Activated CD4-positive, alpha-beta T cell treated with anti-CD3 and anti-CD28 coated beads, Interleukin-10, Interleukin-2, amounts not matched to agents 100 ng/mL and 50 ng/mL, durations not matched to agents 16 hours and 8 hours (primary cell): ENCODE measurements at regions not wholly inside any gene's neighbourhood (a gene's known extent, or its start where the extent isn't known, plus 50 kb on each side); places are given as distances from the start of the nearest gene placed in this dataset.
"Not testable (repeated sequence)": the region's sequence is repeated elsewhere in the genome, so short reads cannot be mapped to it uniquely, and the experiment has no call there.

Source experiments
- DNase-seq: peaks from one replicate; pipeline ENCODE4 v3.0.0-alpha.2; 2020

DNA sequence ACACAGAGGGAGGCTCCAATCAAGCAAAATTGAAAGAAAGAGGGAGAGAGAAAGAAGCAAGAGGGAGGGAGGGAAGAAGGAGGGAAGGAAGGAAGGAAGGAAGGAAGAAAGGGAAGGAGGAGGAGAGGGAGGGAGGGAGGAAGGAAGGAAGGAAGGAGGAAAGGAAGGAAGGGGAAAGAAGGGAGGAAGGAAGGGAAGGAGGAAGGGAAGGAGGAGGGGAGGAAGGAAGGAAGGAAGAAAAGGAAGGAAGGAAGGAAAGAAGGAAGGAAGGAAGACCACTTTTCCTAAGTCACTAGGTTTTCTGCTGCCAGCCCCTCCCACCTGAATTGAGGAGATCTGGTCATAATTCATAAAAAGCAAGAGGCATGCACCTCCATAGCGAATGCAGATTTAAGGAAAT lies 287.0 kb downstream of the SP3 start:
- no peak for DNase-seq

DNA sequence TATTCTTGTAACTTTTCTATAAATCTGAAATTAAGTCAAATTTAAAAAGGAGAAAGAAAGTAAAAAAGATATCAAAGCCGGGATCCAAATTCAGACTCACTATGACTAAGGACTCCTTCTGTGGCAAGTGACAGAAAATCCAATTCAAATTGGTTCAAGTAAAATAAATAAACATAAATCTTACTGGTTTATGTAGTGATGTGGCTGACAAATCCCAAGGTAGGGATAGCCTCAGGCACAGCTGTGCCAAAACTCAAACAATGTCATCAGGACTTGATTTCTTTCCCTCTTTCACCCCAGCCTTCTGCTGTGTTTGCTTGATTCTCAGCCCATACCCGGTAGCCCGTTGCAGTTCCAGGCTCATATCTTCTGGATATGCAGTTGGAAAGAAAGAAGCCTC lies 284.6 kb downstream of the SP3 start:
- DNase-seq, result no peak

DNA sequence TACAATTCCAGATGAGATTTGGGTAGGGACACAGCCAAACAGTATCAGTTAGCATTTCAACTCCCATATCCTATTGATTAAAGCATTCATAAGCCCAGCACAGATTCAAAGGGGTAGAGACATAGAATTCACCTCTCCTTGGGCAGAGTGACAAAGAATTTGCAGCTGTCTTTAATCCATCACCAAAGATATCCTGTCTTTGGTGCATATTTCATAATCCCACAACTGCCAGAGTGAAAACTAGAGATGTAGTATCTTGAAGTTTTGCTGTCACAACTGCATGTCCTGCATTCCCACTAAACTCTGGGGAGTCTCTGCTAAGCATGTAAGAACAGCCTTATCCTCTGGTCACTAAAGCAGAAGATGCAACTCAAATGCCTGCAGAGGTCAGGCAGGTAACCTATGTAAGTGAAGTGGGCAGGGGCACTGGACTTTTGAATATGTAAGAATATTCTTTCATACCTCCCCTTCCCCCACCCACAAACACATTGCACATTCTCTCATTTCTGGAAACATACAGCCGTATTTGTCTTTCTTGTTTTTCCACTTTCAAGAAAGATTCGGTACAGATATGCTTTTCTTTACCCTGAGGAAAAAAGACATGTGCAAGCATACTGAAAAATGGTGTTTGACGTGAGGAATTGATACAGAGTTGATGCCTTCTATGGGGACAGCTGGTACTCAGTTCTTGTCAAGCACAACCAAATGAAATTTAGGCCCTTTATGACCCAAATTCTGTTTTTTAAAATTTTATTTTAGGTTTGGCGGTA lies 283.1 kb downstream of the SP3 start:
- DNase-seq, result no peak

DNA sequence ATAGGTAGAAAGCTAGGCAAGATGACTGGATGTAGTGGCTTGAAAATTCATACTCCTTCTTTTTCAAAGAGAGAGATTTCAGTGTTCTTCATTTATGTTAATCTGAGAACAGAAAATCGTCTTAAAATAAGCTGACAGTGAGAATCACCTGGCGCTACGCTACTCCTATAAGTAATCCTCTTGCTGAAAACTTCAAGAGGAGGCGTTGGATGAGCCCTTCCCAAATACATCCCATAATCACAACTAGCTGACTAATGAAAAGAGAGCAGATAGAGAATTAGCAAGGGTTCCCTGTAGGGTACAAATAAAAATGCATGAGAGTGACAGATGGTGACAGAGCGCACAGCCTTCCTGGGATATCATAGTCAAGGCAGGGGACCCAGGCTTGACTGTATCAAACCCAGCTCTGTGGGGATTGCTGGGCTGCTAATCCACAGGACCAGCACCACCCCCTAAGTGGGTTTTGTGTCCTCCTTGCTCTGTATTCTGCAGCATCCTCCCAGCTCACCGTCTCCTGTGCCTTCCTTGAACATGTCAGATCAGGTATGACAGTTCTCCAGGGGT lies 280.2 kb downstream of the SP3 start:
- no peak for DNase-seq

DNA sequence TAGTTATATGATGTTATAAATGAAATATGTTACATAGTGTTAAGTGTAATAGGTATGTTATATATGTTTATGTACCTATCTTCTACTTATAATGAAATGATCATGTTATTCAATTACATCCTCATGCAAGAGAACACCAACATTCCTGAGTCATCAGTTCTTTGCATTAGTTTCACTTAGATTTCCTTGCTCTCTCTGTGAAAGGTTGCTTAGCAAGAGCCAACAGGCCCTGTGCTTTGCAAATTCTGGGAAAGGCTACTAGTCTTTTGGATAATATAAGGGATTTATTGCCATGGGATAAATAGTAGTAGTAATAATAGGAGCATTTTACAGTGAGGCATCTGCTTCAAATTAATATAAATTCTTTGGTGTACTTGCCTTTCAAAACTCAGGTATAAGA lies 274.8 kb downstream of the SP3 start:
- DNase-seq, result no peak

DNA sequence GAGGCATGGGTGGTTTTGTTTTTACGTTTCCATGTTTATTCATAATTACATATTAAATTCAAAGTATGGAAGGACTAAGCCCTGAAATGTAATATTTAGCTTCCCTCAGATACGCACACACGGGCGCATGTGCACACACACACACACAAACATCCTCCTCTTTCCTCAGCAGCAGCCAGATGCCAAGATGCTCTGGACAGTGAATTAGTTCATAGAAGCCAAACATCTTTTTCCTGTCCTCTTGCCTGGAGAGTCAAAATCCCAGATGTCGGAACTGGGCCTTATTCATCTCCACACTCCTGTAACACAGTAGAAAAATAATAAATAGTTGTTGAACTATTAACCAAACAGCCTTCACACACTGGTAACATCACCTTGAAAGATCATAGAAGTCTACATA lies 273.1 kb downstream of the SP3 start:
- no peak for DNase-seq

DNA sequence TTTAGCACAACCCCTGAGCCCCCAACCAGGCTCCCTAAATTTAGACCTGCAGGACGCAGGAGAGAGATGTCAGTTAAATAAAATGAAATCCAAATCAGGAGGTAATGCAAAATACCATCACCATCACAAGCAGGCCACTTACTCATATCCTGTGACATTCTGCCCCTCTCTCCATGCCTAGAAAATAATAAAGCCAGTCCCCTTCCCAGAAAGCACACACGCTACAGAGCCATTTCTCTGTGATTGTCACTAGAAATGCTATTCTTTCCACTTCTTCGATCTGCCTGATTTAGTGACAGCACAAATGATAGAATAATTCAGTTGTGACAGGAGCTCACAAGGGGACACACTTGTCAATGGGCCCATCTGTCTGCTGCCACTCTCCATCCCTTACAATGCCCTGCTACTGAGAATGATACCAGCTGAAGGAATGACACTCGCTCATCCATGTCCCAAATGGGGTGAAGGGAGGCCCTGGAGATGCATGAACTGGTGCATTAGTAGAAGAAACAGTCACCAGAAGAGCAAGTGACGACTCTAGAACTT lies 272.1 kb downstream of the SP3 start:
- DNase-seq, result no peak

DNA sequence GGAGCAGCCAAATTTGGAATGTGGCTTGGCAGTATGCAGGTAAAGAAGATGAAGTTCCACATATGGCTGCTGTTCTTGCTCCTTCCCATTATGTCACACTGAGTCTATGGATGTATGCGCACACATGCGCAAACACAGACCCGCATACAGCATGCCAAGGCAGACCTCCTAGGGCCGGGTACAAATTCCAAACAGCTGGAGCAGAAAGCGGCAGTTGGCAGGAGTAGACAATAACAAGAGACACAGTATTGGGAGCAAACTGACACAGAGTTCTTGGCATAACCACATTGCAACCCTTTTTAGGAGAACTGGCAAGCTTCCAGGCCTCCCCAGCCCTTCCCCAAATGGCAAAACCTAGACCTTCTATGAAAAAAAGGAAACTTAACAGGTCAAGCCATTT lies 268.9 kb downstream of the SP3 start:
- DNase-seq, result no peak

DNA sequence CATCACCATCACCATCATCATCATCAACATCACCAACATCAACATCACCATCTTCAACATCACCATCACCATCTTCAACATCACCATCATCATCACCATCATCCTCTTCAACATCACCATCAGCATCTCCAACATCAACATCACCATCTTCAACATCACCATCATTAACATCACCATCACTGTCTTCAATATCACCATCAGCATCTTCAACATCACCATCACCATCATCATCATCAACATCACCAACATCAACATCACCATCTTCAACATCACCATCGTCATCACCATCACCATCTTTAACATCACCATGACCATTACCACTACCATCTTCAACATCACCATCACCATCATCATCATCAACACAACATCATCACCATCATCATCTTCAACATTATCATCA lies 267.2 kb downstream of the SP3 start:
- no peak for DNase-seq

DNA sequence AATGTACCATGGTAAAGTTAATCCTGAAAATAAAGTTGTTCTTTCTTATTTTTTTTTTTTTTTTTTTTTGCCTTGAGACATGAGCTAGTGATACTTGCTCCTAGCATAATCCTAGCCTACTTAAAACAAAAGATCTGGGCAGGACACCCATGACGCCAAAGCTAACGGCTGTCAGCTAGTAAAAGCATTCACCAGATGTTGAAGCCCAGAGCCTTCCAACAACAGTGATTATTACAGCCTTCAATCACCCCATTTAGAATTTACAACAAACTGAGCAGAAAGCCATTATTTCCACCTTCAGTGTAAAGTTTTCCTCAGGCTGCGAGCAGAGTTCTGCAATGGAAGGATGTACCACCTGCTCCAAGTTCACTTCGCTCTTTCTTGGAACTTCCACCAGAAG lies 259.5 kb downstream of the SP3 start:
- DNase-seq, result no peak

DNA sequence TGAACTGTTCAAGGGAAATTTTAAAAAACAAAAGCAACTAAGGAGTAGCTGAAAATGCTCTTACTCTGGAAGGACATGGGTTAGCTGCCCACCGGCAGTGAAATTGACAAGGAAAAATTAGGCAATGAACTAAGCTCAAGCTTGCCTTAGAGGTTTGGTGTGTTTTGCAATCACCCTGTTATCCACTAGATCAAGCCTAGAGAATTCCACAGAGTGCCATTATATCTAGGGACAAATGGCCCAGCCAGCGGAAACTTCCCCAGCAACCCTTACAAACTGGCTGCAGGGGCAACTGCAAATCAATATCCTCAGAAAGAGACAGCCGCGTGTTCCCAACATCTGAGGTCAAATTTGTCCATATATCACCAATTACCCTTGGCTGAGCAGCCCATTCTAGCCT lies 258.2 kb downstream of the SP3 start:
- no peak for DNase-seq

DNA sequence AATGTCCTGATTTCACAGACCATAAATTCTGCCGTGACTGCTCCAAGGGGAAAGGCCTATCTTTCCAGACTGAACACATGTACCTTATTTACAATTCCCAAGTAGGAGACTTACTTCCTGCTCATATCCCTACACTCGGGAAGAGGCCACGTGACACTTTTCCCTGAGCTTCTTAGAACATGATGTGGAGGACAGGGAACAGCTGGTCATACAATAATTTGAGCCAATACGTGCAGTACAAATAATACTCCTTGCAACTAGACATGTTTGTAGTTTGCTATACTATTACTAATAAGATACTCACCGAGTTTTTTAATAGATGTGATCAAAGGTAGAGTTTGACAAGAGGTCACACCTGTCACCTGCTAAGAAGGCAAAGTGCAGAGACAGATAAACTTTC lies 256.4 kb downstream of the SP3 start:
- DNase-seq, result no peak

DNA sequence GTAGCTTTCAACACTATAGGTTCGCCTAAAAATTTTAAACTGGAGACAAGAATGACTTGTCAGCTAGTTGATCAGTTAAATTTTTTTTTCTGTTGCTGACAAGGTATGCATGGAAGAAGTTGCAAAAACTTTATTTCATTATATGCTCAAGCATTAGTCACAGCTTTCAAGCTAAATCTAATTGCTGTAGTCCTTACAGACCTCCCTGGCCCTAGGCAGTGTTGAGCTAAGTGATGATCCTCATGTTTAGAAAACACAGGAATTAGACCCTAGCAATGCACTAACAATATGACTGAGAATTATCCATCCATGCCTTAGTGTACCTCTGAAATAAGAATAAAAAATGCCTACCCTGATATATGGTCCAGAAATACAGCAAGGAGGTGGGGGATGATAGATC lies 253.4 kb downstream of the SP3 start:
- DNase-seq, result no peak

DNA sequence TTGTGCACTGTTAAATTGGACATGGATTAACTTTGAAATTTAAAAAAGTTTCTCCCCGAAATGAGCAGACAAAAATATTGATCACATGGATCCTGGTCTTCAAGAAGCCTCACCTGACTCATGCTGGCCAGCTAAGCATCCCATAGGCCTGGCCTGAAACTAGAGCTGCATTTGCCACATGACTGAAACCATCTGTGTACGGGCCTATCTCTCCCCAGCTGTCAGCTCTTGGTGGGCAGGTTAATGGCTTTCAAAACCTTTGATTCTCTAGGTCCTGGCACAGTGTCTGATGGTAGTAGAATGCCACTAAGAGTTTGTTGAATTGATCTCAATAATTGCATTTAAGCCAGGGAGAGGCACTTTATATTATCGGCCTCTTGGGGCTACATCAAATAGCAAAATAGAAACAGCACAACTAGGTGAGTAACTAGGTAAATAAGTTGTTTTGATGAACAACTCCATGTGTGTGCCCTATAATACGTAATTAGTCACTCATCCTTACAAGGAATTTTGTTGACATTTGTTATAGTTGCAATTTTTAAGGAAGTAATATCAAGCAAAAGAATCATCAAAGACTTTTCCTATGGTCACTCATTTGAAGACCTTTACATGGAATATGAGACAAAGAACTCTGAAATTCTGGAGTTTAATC lies 251.1 kb downstream of the SP3 start:
- no peak for DNase-seq

DNA sequence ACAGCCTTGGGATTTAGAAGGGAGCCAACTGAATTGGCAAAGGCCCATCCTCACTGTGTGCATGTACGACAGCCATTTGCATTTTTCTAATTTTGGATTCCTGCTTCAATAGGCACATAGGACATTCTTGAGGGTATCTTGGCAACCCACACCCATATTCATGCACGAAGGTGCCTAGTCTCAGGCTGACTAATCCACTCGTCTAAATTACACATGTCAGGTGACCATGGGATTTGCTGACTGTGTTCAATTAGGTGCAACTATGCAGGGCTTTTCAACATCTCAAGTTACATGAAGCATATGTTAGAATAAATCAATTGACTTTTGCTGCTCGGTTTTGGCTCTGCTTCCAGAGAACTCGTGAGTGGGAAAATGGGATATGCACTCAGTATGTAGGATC lies 249.7 kb downstream of the SP3 start:
- no peak for DNase-seq

DNA sequence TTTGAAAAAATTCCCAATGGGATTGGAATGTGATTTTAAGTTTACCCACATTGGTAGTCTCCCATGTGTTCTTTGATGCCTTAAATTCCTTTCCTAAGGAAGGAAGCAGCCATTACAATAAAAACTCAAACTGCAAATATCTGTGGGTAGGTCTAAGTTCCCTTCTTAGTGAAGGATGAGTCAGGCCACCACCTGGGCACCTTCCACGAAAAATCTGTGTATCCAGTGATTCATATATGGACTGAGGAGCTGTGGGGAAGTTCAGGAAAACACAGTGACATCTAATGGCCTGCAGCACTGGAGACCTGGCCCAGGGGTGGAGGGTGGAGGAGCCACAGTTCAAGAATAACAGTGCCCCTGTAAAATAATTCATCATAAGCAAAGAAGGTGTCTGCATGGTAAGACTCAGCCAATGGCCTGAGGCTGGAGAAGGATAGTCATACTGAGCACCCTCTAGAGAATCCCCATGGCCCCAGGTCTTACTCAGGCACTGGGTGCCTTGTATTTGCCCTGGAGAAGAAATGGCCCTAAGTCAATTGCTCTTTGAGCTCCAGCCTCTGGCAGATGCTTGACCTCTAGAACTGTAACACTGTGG lies 248.6 kb downstream of the SP3 start:
- DNase-seq, result no peak

DNA sequence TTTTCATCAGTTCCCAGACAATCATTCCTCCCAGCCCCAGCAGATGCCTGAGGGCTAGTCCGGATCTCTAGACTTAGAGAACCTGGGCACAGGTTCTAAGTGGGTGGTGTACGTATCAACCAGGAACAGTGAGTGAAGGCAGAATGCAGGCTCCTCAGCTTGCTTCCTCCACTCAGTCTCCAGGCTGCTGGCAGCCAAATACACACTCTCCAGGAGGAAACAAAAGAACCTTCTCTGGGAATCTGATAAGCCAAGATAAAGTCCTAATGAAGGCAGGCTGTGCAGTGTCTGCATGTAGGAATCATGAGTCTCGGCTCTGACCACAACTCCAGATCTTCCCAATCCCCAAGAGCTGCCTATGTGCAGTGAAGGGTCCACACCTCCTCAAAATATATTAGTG lies 245.7 kb downstream of the SP3 start:
- no peak for DNase-seq

DNA sequence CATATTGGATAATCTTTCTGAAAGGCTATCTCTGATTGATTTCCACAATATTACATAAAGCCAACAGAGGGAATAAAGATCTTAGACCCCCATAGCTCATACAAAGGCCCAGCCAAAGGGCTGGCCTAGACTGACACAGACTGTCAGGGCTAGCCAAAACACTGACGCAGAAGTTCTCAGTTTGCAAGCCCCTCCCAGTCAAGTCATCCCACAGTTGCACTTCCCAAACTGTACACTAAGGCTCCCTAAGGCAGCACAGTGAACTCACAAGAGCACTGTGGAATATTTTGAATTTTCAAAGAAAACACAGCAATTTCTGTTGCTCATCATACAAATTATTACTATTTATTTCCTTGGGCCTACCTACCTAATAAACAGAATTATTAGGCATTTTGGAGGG lies 244.9 kb downstream of the SP3 start:
- no peak for DNase-seq

DNA sequence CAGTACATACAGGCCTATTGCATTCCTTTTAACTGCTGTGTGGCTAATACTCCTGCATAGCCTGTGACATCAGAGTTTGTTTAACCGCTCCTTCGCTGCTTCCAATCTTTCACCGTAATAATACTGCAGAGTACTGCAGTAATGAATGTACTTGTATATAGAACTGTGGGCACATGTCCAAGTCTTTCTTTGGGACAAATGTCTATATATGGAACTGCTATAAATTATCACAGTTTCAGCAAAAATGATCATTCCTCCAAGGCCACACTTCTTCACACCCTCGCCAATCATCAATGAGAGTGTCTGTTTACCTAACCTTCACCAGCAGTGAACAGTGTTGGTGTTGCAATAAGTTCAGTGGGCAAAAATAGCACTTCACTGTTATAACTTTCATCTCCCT lies 230.4 kb downstream of the SP3 start:
- no peak for DNase-seq

DNA sequence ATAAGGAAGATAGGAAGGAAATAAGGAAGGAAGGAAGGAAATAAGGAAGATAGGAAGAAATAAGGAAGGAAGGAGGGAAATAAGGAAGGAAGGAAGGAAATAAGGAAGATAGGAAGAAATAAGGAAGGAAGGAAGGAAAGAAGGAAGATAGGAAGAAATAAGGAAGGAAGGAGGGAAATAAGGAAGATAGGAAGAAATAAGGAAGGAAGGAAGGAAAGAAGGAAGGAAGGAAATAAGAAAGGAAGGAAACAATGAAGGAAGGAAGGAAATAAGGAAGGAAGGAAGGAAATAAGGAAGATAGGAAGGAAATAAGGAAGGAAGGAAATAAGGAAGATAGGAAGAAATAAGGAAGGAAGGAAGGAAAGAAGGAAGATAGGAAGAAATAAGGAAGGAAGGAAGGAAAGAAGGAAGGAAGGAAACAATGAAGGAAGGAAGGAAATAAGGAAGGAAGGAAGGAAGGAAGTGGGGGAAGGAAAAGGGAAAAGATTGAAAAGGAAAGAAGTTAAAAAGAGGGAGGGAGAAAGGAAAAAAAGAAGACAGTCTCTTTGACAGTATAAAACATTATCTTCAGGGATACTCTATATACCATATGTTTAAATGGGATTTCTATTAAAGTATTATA lies 227.1 kb downstream of the SP3 start:
- not testable (repeated sequence) for DNase-seq

DNA sequence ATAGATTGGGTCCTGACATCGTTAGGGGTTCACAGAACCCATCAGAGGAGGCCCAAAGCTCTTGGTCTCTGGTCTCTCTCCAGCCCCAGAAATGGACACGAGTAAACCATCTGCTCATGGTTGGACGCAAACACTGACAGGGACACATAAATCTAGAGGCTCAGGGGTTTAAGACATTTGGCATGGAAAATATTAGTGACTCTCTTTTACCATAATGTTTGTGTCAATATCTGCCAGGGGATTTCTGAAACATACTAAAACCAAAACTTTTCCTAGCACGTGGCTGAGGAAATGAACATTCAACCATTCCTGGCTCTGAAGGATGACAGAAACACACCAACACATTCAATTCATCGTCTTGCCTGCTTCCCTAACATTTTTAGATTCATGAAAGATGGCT lies 226.2 kb downstream of the SP3 start:
- DNase-seq, result no peak

DNA sequence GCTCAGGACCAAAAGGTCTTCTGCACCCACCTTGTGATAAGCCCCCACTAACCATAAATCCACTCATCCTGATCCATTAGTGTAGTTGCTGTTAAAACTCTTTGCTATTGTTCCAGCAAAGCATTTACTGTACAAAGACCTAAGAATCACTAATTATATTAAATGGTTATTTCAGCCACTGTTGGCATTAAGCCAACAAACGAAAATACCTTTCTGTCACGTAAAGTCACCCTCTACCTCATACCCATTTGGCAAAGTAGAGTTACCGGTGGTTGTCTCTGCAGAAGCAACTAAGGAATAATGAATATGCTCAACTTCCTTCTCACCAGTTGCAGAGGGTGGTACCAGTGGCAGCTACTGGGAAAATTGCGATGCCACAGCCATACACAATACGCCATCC lies 224.5 kb downstream of the SP3 start:
- DNase-seq, result no peak

DNA sequence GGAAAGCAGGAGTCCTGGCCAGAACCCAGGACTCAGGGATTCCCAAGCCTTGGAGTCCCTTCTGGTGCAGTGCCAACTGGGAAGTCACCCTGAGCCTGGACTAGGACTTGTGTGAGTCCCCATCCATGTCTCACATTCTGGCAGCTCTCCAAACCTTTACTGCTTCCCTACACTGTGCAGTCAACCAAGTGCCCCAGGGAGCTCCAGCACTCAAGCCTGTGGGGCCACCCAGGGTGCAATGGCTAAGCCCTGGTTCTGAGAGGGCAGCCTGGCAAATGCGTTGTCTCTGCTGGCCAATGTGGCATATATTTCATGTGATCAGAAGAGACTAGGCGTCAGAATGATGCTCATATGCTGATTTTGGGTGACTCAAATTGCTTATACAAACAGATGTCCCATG lies 223.4 kb downstream of the SP3 start:
- no peak for DNase-seq

DNA sequence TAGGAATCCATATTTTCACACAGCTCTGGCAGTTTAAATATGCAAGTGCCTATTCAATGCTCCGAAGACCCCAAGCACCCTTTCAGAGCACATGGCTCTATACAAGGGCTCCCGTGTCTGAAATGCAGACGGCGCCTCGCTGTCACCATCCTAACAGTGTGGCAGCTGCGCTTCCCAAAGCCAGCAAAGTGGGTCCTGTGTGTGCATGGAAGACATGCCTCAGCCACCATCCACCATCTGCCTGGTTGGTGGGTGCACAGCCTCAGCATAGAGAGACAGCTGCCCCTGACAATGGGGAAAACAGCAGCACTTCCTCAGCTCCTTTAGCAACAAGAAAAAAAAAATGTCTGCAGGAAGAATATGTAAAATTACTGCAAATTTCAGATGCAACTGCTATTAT lies 218.1 kb downstream of the SP3 start:
- no peak for DNase-seq
